ENCODE measurements at regions not wholly inside any gene's neighbourhood (a gene's known extent, or its start where the extent isn't known, plus 50 kb on each side); places are given as distances from the start of the nearest gene placed in this dataset.
A peak's percentile ranks its signal among the peaks of the same experiment; 100 is the strongest.

GRCh38 chr21:35476621-35477395 is 427.7 kb upstream of the RUNX1 start:
- ChIA-PET POLR2A (no interaction called here), CTCF (interaction anchor here (0.8 to 1.5 kb wide), 5 partner anchors 9 to 587 kb away, joined by 3 read pairs; no protein-coding TSS in a partner anchor)
- dilution Hi-C loops (cut with MboI; ENCODE audit: extremely low pct_ligation_motif_present, low sequenced_read_pairs): no loop called here

More at GRCh38 chr21:35476621-35477395, 427.7 kb upstream of the RUNX1 start:
- Histone ChIP-seq H3K4me3 (replicated peaks in 1 of 3; ENCODE audit: insufficient read depth in 1 of 3, low read depth in 1 of 3, low read length in 3 of 3) (no peak overlapping the region), H3K36me3 (ENCODE audit: control insufficient read depth in 2 of 2, extremely low read depth in 1 of 2, insufficient read depth in 2 of 2, low read length in 2 of 2) (no peaks in the 10 kb centered on the region), H3K4me1 (ENCODE audit: control insufficient read depth, extremely low read depth, insufficient read depth, low read length) (peaks cover 24% of the 10 kb centered on the region), H2AFZ (ENCODE audit: low read depth, low read length) (peak overlapping the region; percentile 93), H3K27ac (ENCODE audit: insufficient read depth, low read depth, low read length) (peak overlapping the region; percentile 93), H3K27me3 (ENCODE audit: control insufficient read depth in 2 of 2, insufficient read depth in 2 of 2, low read length in 2 of 2) (no peaks in the 10 kb centered on the region), H3K4me2 (ENCODE audit: insufficient read depth, low read length) (peak overlapping the region; percentile 75), H3K9ac (replicated peaks; ENCODE audit: extremely low read depth, insufficient read depth, low read length) (peak overlapping the region; percentile 34), H3K9me3 (replicated peaks; ENCODE audit: control insufficient read depth, insufficient read depth, low read length) (no peaks in the 10 kb centered on the region), H3K9me1 (replicated peaks; ENCODE audit: control insufficient read depth, extremely low read depth, insufficient read depth, low read length) (no peaks in the 10 kb centered on the region), H4K20me1 (replicated peaks; ENCODE audit: control insufficient read depth, extremely low read depth, insufficient read depth, low read length) (no peaks in the 10 kb centered on the region), H3K79me2 (ENCODE audit: control insufficient read depth, insufficient read depth, low read length) (no peaks in the 10 kb centered on the region)
- peak; percentile 49 for FAIRE-seq
- TF ChIP-seq MAX (IDR thresholded peaks at IDR 0.05; ENCODE audit: insufficient read depth, insufficient read length) (no peak), CTCF (IDR thresholded peaks at IDR 0.05; ENCODE audit: extremely low read depth in 1 of 2, insufficient read depth in 1 of 2, low read depth in 1 of 2, low read length in 2 of 2) (no peak), EZH2 (IDR thresholded peaks at IDR 0.05; ENCODE audit: borderline replicate concordance, low read depth, low read length, severe bottlenecking) (no peak), POLR2A (IDR thresholded peaks at IDR 0.05; ENCODE audit: low read depth, low read length) (no peak), GATA2 (IDR thresholded peaks at IDR 0.05; ENCODE audit: insufficient read depth, insufficient read length, low read depth, low read length) (peak; percentile 67), FOS (IDR thresholded peaks at IDR 0.05; ENCODE audit: borderline replicate concordance, insufficient read depth, low read length) (peak; percentile 31), JUN (IDR thresholded peaks at IDR 0.05; ENCODE audit: borderline replicate concordance, insufficient read depth, insufficient read length, low read depth) (no peak), MYC (IDR thresholded peaks at IDR 0.05; ENCODE audit: low read depth, low read length) (no peak), POLR2AphosphoS5 (IDR thresholded peaks at IDR 0.05; ENCODE audit: insufficient read depth, low read depth, low read length) (no peak)
- peak; percentile 84 for DNase-seq (ENCODE audit: low read depth, low spot score)
- TSS peak; percentile 55 for BruUV-seq (replicated peaks)
- intact Hi-C loops (cut with micrococcal nuclease): loop anchor here (2.0 to 10.0 kb wide), 2 partner anchors 432 to 588 kb away; partner anchors contain the start of gene RUNX1

All from endothelial cell of umbilical vein (primary cell).